GM20000 (cell line): ENCODE measurements at regions not wholly inside any gene's neighbourhood (a gene's known extent, or its start where the extent isn't known, plus 50 kb on each side); places are given as distances from the start of the nearest gene placed in this dataset.

Source experiments
- DNase-seq: peaks from one replicate; pipeline ENCODE4 v3.0.0; 2012; ENCODE audit warnings: low spot score
- CTCF ChIP-seq: IDR thresholded peaks from 2 replicates; pipeline ENCODE4 v1.5.1; 2012; ENCODE audit warnings: mild to moderate bottlenecking, control low read depth; ENCODE audit errors: extremely low read depth, missing control alignments

GRCh38 chr7:40948239-40948638, 754.7 kb downstream of the INHBA start:
- DNase-seq = no peak
- TF ChIP-seq CTCF = no peak

GRCh38 chr7:40947566-40947965, 755.3 kb downstream of the INHBA start:
- no peak for DNase-seq
- TF ChIP-seq CTCF = no peak

GRCh38 chr7:40946549-40946948, 756.3 kb downstream of the INHBA start:
- no peak for TF ChIP-seq CTCF
- no peak for DNase-seq

- no peak for DNase-seq
- no peak for TF ChIP-seq CTCF
Measured at GRCh38 chr7:40945788-40946187, 757.1 kb downstream of the INHBA start.

GRCh38 chr7:40944981-40945585, 757.8 kb downstream of the INHBA start:
- TF ChIP-seq CTCF = no peak
- no peak for DNase-seq

GRCh38 chr7:40937879-40938278, 765.0 kb downstream of the INHBA start:
- DNase-seq = no peak
- TF ChIP-seq CTCF = no peak

- no peak for TF ChIP-seq CTCF
- DNase-seq = no peak
Measured at GRCh38 chr7:40935435-40935834, 767.5 kb downstream of the INHBA start.

GRCh38 chr7:40923626-40924025, 779.3 kb downstream of the INHBA start:
- no peak for TF ChIP-seq CTCF
- DNase-seq = no peak
